ENCODE measurements at regions not wholly inside any gene's neighbourhood (a gene's known extent, or its start where the extent isn't known, plus 50 kb on each side); places are given as distances from the start of the nearest gene placed in this dataset.

DNA sequence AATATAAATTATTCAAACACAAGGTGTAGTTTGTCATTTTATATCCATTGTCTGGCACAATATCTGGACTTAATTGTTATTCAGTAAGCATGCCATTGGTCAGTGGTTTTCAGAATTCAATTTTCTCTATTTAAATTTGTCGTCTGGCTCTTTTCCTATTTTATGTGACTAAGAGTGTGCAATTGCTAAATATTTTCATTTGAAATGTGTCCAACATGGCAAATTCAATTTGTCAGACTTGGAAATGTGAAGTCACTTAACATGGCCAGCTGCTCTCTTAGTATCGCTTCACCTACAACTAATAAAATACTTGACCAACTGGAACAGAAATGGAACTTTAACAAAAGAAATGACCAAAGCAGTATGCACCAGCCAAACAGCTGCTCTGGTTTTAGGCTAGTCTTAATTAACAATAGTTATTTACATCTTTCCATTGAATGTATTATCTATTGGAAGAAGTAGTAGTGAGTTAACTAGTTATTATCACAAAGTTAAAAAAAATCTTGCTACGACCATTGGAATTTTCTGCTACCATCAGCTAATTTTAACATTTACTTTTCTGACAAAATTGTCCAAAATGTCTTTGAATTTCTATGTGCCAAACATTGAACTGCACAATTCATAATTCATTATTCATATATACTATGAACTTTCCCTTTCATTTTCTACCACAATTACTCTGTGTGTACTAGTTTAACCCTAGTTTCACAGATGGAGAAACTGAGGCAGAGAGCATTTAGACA is 720.7 kb upstream of the FAM174A start:
- H3K9me3 ChIP-seq: no peaks in the 10 kb centered on the region
- H3K27me3 ChIP-seq: no peaks in the 10 kb centered on the region
- intact Hi-C loops (cut with DNase I): no loop called here
- no peak overlapping the region for H3K27ac ChIP-seq
- DNase-seq (ENCODE audit: low spot score in 2 of 2): no peak
- H3K4me3 ChIP-seq: no peak overlapping the region
- no peaks in the 10 kb centered on the region for H3K36me3 ChIP-seq
- TF ChIP-seq, protein P1, sequence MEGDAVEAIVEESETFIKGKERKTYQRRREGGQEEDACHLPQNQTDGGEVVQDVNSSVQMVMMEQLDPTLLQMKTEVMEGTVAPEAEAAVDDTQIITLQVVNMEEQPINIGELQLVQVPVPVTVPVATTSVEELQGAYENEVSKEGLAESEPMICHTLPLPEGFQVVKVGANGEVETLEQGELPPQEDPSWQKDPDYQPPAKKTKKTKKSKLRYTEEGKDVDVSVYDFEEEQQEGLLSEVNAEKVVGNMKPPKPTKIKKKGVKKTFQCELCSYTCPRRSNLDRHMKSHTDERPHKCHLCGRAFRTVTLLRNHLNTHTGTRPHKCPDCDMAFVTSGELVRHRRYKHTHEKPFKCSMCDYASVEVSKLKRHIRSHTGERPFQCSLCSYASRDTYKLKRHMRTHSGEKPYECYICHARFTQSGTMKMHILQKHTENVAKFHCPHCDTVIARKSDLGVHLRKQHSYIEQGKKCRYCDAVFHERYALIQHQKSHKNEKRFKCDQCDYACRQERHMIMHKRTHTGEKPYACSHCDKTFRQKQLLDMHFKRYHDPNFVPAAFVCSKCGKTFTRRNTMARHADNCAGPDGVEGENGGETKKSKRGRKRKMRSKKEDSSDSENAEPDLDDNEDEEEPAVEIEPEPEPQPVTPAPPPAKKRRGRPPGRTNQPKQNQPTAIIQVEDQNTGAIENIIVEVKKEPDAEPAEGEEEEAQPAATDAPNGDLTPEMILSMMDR (IDR thresholded peaks at IDR 0.05): no peak
- H3K4me1 ChIP-seq: no peaks in the 10 kb centered on the region

DNA sequence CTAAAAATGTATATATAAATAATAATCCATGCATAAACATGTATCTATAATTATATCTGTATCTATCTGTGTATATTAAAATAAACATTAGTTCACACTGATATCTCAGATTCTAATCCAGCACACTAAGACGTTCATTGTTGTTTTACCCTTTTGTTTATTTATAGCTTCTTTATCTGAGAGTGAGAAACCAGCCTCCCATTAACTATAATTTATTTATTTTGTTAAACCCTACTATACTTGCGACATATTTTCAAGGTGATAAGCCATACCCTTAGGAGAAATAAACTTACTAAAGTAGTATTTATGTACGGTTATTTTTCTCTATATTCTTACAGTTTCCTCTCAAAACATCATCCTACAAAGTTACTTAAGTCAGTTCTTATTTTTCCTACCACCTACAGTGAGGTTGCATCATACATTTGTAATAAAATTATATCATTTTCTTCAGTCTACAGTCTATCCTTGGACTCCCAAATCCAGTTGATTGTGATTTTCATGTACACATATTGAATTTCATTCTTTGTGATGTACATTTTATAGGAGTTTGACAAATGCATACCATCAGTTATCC is 726.4 kb upstream of the FAM174A start:
- Histone ChIP-seq H3K9me3 (no peaks in the 10 kb centered on the region), H3K36me3 (no peaks in the 10 kb centered on the region), H3K4me3 (no peak overlapping the region), H3K27ac (no peak overlapping the region), H3K27me3 (no peaks in the 10 kb centered on the region), H3K4me1 (no peaks in the 10 kb centered on the region)
- no peak for DNase-seq (ENCODE audit: low spot score in 2 of 2)
- TF ChIP-seq, protein P1 (IDR thresholded peaks at IDR 0.05): no peak
- intact Hi-C loops (cut with DNase I): no loop called here

DNA sequence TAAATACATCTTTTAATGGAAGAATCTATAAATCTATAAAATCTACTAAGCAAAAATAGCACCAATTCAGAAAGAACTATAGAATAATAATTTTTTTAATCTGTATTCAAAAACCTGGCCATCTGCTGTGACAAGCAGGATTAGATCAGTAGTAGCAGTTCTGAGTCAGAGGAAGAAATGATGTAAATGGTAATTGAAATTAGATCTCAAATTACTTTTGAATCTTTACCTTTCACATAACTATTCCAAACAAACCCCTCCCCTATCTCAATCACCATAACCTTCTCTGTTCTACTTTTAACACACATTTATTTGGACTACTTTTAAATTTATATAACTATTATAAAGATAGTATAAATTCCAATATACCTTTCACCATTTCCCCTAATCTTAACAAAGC is 727.8 kb upstream of the FAM174A start:
- DNase-seq (ENCODE audit: low spot score in 2 of 2): no peak
- H3K4me1 ChIP-seq: no peaks in the 10 kb centered on the region
- no peak overlapping the region for H3K4me3 ChIP-seq
- TF ChIP-seq, protein P1 (IDR thresholded peaks at IDR 0.05): no peak
- intact Hi-C loops (cut with DNase I): no loop called here
- H3K36me3 ChIP-seq: no peaks in the 10 kb centered on the region
- H3K27ac ChIP-seq: no peak overlapping the region
- no peaks in the 10 kb centered on the region for H3K27me3 ChIP-seq
- no peaks in the 10 kb centered on the region for H3K9me3 ChIP-seq

DNA sequence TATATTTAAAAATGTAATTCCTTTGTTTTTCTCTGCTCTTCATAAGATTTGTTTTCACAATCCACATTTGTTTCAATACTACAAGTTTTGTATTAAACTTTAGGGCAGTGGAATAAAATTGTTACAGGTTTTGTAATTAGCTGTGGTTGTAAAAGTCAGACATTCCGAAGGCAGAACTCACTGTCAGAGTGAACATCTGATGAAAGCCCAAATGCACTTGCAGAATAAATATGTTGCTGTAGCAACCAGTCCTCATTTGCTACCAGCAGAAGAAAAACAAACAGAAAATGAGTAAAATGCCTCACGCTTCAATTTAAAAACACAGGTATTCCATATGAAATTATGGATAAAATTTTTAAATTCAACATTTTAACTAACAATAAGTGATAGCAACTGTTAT is 740.1 kb upstream of the FAM174A start:
- H3K36me3 ChIP-seq: no peaks in the 10 kb centered on the region
- TF ChIP-seq, protein P1 (IDR thresholded peaks at IDR 0.05): no peak
- no peak for DNase-seq (ENCODE audit: low spot score in 2 of 2)
- no peaks in the 10 kb centered on the region for H3K9me3 ChIP-seq
- H3K4me3 ChIP-seq: no peak overlapping the region
- H3K27ac ChIP-seq: no peak overlapping the region
- H3K27me3 ChIP-seq: no peaks in the 10 kb centered on the region
- no peaks in the 10 kb centered on the region for H3K4me1 ChIP-seq
- intact Hi-C loops (cut with DNase I): no loop called here

DNA sequence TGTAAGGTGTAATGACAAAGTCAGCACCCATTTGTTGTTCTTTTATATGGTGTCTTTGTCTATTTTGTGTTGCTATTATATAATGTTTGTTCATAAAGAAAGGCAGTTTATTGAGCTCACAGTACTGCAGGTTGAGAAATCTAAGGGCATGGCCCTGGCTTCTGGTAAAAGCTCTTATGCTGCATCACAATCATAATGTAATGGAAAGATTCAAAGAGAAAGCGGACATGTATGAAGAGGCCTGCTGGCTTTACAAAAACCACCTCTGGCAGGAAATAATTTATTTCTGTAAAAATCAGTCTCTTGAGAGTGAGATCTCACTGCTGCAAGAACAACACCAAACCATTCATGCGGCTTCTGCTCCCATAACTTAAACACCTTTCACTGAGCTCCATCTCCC is 746.7 kb upstream of the FAM174A start:
- intact Hi-C loops (cut with DNase I): no loop called here
- H3K9me3 ChIP-seq: no peaks in the 10 kb centered on the region
- no peaks in the 10 kb centered on the region for H3K27me3 ChIP-seq
- no peaks in the 10 kb centered on the region for H3K36me3 ChIP-seq
- TF ChIP-seq, protein P1 (IDR thresholded peaks at IDR 0.05): no peak
- no peak overlapping the region for H3K27ac ChIP-seq
- no peaks in the 10 kb centered on the region for H3K4me1 ChIP-seq
- H3K4me3 ChIP-seq: no peak overlapping the region
- DNase-seq (ENCODE audit: low spot score in 2 of 2): no peak

Data from ascending aorta (tissue), 2 donors.